ENCODE measurements at regions not wholly inside any gene's neighbourhood (a gene's known extent, or its start where the extent isn't known, plus 50 kb on each side); places are given as distances from the start of the nearest gene placed in this dataset.

DNA sequence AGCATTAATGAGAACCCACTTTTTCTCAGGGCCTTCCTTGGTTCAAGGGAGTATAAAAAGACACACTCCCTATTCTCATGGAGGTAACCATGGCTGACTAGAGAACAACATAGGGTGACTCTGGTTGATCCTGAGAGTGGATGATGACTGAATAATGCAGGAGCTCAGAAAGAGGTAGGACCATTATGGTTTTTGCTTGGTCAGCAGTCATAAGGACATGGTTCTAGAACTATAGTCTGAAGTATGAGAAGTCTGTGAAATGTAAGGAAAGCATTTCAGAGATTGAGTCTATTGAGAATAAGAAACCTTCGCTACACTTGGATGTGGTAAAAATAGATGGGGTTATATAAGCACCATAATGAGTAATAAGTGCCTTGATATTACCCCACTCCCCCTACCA is 184.1 kb upstream of the GPR149 start:
- TF ChIP-seq, protein P1, sequence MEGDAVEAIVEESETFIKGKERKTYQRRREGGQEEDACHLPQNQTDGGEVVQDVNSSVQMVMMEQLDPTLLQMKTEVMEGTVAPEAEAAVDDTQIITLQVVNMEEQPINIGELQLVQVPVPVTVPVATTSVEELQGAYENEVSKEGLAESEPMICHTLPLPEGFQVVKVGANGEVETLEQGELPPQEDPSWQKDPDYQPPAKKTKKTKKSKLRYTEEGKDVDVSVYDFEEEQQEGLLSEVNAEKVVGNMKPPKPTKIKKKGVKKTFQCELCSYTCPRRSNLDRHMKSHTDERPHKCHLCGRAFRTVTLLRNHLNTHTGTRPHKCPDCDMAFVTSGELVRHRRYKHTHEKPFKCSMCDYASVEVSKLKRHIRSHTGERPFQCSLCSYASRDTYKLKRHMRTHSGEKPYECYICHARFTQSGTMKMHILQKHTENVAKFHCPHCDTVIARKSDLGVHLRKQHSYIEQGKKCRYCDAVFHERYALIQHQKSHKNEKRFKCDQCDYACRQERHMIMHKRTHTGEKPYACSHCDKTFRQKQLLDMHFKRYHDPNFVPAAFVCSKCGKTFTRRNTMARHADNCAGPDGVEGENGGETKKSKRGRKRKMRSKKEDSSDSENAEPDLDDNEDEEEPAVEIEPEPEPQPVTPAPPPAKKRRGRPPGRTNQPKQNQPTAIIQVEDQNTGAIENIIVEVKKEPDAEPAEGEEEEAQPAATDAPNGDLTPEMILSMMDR (IDR thresholded peaks at IDR 0.05; ENCODE audit: low read length) = no peak
- no peak for TF ChIP-seq EZH2 (IDR thresholded peaks at IDR 0.05; ENCODE audit: borderline replicate concordance, low read length)

Data from OCI-LY1 (cell line).